Right lobe of liver (tissue), 4 donors: ENCODE measurements at regions not wholly inside any gene's neighbourhood (a gene's known extent, or its start where the extent isn't known, plus 50 kb on each side); places are given as distances from the start of the nearest gene placed in this dataset.

ENCODE experiments used
- CTCF ChIP-seq, 4 donors: fragments of 200-600 bp in 3 of 4; fragments of 450-650 bp in 1 of 4; IDR thresholded peaks; one replicate each; pipeline versions ENCODE4 v1.5.1 to v1.8.0; 2016 to 2022; ENCODE audit warnings: antibody characterized with exemption in 4 of 4, mild to moderate bottlenecking in 2 of 4
- POLR2A ChIP-seq: fragments of 450-650 bp; IDR thresholded peaks from one replicate; pipeline ENCODE4 v1.6.1; 2017; ENCODE audit warnings: antibody characterized with exemption, mild to moderate bottlenecking
- donor health status: DM: no; HTN: no; CAD: no.
- donor health status: DM: no; HTN: no; CAD: no.
- donor health status: DM: no; HTN: yes; CAD: no.

DNA sequence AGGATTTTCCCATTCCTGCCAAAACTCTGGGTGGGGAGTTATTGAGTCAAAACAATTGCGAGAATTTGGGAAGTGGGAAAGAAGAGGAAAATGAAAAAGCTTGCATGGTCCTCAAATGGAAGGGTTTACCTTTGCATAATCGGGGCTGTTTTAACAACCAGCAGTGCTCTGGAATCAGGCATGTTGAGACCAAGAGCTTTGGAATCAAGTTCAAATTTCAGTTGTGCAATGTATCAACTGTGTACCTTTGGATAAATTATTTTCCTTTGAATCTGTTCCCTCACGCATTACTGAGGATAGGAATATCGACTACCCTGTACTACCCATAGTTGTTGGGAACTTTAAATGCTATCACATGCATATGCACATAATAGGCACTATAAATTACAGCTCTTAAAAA is 205.5 kb downstream of the JCAD start:
- no peak for TF ChIP-seq POLR2A
- no peak for TF ChIP-seq CTCF (IDR thresholded peaks at IDR 0.05)
